ENCODE measurements at regions not wholly inside any gene's neighbourhood (a gene's known extent, or its start where the extent isn't known, plus 50 kb on each side); places are given as distances from the start of the nearest gene placed in this dataset.

DNA sequence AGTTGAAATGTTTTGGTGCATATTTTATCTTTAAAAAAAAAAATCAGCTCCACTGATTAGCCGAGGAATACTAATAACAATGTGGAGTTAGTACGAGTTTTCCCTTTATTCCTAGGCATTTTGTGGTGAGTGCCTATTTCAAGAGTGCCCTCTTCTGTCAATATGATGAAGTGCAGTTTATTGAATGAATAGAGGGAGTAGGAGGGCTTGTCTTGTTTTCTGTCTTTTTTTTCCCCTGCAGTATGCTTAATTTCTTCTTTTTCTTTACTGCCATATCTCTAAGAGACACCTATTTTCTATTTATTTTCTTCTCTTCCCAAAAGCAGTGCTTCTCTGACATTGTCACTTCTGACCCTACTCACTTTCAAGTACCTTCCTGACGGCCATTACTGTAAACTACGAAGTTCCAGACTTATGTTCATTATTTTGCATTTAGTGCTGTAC lies 169.6 kb upstream of the PITX1 start:
- no peak for DNase-seq (ENCODE audit: low spot score)

DNA sequence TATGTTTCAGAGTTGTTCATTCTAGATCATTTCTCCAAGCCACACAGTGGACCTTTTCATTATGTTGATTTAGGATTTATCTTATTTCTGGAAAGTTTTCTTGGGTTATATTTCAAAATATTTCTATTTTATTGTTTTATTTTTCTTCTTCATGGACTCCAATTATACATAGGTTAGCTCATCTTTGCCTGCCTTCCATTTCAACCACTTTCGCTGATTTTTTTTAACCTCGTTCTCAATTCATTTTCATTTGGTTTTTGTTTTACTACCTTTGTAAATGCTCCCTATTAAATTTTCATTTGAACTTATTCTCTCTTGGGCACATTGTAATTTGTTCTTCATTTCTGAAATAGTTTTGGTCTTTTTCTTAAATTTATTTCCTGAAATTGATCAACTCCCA lies 169.0 kb upstream of the PITX1 start:
- DNase-seq (ENCODE audit: low spot score): no peak

DNA sequence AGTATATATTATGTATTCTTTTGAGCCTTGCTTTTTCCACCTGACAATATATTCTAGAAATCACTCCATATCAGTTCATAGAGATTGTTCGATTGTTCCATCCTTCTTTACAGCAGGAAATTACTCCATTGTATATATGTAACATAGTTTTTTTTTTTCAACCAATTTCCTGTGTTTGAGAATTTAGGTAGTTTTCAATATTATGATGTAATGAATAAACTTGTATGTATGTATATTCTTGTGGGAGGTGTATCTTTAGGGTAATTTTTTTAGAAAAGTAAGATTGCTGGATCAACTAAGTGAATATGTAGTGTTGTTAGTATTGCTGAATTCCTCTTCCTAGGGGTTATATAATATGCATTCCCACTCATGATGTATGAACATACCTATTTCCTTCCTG lies 165.9 kb upstream of the PITX1 start:
- no peak for DNase-seq (ENCODE audit: low spot score)

DNA sequence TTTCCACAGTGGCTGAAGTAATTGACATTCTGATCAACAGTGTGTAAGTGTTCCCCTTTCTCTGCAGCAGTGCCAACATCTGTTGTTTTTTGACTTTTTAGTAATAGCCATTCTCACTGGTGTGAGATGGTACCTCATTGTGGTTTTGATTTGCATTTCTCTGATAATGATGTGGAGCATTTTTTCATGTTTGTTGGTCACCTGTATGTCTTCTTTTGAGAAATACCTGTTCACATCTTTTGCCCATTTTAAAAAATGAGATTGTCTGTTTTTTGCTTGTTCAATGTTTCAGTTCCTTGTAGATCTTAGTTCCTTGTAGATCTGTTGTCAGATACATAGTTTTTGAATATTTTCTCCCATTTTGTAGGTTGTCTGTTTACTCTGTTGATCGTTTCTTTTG lies 162.5 kb upstream of the PITX1 start:
- DNase-seq (ENCODE audit: low spot score): no peak

DNA sequence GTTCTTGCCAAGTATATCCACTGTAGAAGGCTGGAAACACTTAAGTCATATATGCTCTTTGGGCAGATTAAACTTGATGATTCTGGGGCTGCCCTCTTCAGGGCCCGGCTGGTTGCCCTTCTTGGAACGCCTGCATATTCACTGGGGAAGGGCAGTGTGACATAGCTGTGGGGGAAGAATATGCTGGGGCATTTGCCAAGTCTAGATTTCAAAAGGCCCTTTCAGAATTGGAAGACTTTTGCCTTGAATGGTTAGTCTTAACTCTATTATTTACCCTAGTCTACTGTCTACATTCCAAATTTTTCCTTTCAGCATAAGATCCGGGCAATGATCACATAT lies 161.2 kb upstream of the PITX1 start:
- DNase-seq (ENCODE audit: low spot score): no peak

DNA sequence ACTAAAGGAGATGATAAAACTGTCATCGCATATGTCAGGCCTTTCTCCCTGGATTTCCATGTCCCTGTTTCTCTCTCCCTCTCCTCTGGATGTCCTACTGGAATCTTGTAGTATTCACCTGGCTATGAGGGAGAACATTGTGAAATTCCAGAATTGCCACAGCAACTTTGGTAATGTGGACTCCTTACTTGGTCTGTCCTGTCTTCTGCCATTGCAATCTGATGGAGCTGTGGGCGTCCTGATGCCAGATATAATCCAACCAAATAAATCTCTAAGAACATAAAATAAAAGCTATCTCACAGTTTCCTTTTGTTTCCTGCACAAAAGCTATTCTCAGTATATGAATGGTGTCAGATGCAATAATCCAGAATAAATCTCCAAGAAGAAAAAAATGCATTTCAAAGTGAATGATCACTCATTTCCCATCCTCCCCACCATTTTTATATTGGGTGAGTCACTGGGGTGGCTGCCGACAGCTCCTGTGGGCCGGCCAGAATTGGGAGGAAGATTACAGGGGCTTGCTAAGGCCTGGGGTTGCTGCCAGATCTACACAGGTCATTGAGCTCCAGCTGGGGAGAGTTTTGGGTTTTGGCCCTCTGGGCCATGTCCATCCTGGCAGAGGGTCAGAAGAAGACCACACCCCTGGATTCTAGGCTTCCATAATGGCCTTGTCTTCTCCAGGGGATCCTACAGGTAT lies 160.7 kb upstream of the PITX1 start:
- peak; percentile 39 for DNase-seq (ENCODE audit: low spot score)

DNA sequence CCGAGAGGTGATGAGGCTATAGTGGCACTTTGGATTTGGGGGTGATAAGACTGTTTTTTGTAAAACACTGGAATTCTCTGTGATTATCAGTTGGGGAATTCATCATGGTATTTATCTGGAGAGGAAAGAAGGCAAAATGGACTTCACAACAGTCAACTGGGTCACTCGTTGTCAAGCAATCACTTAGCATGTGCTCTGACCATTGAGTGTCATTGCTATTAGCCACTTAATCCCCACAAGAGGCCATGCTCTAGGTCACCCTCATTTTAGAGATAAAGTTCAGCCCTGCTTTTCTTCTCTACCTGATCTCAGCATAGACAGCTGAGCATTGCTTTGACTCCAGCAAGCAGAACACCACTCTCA lies 160.1 kb upstream of the PITX1 start:
- DNase-seq (ENCODE audit: low spot score): no peak

DNA sequence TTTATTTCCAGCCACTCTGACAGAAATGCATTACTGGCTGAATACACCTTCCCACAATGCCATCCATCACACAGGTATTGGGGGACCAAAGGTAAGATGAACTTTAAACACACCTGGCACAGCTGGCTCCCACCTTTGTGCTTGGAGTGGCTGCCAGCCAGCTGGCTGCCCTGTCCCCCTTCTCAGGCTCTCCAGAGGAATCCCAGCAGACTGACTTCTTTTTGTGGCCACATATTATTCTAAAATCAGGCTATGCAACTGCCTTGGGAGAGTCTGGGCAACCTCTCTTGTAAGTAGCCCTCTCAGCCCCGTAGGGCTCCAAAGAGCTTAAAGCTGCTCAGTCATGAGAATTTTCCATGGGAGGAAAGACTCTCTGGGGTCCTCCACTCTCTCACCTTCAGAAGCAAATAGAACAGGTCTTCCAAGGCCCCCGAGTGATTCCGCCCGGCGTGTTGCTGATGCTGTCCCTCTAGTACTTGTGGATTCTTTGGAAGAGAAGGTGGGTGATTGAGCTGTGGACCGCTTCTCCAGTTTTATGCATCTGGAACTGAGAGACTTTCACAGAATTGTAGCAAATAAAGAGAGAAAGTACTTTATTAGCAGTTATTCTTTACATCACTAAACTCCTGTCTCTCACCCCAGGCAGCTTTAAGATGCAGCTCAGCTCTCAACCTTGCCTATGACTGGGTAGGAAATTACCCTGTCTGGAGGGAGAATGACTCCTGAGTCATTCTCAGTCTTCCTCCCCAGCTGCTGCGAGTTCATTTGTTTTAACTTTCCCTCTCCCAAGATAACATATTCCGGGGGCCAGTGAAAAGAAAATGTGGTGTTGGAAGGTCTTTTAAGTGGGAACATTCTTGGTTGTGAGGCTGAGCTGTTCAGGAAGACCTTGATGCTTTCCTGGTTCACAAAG lies 159.4 kb upstream of the PITX1 start:
- DNase-seq (ENCODE audit: low spot score): peak; percentile 54

DNA sequence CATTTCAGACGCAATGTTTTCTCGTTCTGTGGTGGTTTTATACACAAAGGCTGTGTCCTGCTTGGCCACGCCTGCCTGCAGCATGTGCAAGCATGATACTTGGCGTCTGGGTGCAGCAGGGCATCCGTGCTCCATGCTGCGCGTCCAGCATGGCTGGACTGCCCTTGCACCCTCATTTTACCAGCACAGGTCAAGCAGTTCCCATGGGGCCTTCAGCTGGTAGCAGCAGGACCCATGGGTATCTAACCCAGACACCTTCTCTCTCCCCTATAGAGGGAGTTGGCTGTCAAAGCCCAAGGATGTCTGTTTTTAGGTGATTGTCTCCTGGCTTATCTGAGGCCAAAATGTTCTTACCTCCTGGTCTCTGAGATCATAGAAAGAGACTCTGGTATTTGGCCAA lies 158.3 kb upstream of the PITX1 start:
- DNase-seq (ENCODE audit: low spot score): no peak

DNA sequence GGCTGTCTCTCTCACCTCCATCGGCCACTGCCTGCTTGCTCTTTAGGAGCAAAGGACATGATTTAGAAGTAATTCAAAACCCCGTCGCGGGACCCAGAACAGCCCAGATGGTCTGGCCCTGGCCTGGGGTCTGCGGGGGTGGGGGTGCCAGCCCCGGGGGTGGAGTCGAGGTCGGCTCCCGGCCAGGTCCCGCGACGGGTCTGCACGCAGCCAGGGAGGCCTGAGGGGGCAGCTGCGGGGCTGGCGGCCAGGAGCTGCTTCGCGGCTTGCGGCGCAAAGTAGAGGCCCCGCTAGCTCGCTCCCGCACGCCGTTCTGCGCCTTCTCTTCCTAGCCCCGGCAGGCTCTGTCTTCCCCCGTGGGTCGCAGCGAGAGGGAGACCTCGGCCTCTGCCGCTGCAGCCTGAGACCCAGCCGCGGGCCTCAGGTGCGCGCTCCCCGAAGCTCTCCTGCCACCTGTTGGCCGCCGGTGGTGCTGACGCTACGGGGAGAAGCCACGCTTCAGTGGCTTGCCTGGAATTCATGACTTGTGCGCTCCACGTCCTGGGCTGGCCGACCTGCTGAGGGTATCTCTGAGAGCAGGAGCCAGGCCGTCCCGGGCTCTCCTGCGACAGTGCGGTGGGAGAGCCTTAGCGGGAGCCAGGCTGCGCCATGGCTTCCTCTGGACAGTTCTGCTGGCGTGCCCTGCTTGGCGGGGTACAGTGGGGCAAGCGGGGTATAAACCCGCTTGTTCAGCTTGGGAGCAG lies 157.2 kb upstream of the PITX1 start:
- DNase-seq (ENCODE audit: low spot score): peak; percentile 85

DNA sequence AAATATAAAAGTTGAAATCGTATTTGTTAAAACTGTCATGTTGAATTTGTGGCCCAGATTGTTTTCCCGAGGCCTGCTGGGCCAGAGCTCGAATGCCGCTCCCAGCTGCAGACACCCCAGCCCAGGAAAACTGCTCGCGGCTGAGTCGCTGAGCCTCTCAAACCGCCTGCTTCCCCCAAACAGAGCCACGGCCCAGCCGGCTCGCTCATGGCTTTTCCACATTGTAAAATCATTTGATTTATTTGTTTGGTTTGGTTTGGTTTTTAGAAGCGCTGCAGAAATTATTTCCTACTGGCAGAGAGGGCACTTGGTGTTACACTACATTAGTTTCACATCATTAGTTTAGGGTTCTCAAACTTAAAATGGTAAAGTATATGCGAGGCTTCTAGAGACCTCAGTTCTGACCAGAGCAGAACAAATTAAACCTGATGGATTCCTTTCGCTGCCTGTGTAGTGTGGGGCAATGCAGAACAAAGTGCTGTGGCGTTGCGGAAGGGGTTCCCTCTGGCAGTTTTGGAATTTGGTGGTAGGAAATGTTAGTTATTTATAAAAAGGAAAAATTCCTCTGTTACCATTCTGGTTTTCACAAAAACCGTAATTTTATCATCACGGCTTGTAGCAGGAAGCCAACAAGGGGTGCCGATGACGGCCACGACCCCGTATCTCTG lies 156.5 kb upstream of the PITX1 start:
- peak; percentile 2 for DNase-seq (ENCODE audit: low spot score)

DNA sequence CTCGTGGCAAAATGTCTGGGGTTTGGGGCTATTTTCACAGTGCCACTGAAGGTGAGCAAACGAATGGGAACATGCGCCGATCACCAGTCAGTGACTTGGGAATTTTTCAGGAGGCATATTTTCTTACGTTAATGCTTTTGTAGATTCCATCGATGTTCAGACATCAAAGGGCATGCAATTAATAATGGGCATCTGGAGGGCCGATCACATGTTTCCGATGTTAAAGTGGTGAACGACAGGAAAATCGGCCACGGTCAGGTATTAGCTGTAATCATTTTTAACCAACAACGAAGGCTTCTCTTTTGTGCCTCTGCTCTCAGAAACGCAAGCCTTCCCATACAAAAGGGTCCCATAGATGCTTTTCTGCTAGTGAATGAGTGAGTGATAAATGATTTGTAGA lies 155.0 kb upstream of the PITX1 start:
- no peak for DNase-seq (ENCODE audit: low spot score)

DNA sequence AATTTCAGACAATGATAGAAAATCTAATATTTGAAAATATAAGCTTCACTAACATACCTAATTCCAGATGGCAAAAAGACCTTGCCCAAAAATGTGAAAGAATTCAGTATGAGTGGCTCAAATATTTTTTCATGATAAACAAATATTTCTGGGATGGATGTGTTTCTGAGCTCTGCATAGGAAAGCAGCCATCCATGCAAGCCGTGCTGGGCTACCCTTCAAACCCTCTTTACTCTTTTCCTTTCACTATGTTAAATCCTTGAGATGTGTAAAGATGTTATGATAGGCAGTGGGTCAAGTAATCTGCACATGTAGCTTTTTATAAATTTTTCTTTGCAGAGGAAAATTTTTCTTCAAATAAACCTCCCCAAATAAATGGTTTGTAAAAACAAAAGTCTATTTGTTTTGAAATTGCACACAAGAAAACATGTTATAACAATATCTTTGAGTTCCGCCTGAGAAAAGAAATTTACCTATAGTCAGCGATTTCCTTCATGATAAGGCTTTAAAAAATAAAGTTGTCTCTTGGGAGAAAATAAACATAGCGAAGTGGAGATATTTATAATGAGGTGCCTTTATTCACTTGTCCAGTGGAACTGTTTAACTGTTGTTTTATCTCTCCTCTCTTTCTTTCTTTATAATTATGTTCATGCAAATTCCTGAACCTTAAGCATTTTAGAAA lies 154.3 kb upstream of the PITX1 start:
- DNase-seq (ENCODE audit: low spot score): no peak

DNA sequence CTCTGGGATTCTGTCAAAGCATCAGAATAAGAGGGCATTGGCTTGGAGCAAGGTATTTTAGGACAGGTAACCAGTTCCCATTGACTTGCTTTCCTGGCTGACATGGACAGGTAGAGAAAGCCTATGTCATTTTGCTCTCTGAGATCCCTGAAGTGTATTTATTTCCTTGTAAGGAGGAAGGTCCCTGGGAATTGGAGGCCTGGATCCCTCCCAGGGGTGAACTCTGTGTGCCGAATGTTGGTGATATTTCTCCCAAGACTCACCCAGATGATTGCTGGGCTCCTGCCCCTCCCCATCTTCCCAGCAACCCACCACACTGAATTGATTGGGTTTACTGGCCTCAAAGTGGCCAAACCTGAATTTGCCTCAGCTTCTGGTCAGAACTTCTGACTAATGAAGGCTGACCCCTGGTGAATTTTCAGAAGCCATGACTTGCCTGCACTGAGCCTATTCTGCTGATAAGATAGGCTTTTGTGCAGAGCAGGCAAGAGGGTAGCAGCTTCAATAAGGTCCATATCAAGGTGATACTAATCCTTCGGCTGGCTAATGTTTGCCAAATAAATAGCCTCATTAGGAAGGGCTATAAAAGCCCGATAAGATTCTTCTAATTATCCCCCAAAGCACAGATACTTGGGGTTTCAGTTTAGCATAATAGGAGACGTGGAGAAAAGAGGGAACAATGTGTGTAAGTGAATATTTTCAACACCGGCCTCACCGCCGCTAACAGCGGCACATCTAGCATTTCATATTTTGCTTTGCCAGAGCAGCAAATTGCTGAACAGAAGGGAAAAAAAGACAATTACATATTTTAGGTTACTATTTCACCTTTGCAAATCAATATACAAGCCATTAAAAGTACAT lies 152.9 kb upstream of the PITX1 start:
- peak; percentile 5 for DNase-seq (ENCODE audit: low spot score)

DNA sequence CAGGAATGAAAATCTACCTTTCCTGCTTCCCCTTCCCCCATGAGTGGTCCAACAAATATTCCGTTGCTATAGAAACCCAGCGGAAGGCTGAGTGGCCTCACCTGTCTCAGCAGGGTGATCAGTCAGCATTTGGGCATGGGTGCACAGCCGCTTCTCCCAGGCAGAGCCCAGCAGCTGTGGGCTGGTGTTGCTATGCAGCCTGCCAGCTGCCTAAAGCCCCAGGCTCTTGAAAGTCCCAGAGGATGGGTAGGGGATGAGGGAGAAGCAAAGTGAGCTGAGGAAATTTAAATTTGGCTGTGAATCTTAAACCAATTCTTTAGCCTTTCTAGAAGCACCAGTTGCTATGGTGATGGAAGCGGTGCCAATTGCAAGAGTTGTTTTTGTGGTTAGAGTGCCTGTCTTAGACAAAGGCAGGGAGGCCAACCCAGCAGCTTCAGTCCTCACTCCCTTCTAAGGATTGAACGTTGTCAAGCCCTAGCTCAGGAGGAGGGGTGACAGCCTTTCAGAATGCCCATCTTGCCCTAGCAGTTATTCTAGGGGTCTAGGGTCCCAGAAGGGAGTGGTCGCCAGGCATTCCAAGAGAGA lies 151.5 kb upstream of the PITX1 start:
- DNase-seq (ENCODE audit: low spot score): peak; percentile 65

DNA sequence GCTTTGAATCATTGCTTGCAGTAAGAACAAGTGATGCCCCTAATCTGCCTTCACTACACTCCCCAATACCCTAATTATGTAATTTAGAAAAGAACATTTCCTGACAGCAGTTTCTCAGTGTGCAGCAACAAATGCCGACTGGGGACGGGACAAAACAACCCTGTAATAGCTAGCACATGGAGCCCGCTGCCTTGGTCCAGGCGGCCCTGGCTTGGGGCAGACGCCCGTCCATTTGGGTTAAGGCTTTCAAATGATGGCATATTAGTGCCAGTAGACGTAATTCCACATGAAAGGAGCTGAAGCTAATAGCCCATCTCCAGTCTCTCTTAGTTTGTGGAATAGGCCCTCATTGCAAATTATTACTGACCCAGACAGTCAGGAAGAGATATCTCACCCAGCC lies 150.6 kb upstream of the PITX1 start:
- no peak for DNase-seq (ENCODE audit: low spot score)

DNA sequence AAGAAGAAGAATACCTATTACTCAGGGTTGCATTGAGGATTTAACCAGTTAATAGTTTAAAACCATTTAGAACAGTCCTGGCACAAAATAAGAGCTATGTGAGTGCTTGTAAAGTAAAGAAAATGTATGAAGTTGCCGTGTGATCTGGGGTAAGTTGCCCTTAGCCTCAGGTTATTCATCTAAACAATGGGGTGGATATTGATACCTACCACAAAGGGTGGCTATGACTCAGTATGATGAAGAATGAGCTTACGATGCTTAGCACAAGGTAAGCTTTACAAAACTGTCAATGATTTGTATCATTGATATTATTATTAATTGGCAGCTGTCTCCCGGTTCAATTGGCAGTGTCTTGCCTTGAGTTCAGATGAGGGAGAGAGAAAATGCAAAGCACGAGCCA lies 149.4 kb upstream of the PITX1 start:
- no peak for DNase-seq (ENCODE audit: low spot score)

DNA sequence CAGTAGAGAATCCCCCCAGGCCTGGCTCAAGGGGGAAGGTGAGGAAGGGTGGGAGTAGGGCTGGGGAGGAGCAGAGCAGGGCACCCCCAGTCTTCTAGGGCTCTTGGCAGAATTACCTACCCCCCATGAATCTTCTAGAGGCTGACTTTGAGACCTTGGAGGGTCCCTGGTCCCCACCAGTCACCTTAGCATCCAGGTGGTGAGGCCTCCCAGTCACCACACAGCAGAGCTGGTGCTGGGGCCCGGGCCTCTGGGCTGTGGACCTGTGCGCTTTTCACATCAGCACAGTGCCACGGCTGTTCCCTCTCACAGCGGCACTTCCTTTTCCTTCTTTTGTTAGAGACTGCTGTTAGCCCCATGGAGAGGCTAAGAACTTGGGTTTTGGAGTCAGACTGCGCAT lies 148.6 kb upstream of the PITX1 start:
- DNase-seq (ENCODE audit: low spot score): no peak

DNA sequence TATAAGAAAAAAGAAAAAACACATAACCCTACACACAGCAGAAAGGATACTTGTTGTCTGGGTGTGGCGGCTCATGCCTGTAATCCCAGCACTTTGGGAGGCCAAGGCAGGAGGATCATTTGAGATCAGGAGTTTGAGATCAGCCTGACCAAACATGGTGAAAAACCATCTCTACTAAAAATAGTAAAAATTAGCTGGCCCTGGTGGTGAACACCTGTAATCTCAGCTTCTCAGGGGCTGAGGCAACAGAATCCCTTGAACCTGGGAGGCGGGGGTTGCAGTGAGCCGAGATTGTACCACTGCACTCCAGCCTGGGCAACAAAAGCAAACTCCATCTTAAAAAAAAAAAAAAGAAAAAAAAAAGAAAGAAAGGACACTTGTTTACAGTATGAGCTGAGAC lies 147.6 kb upstream of the PITX1 start:
- no peak for DNase-seq (ENCODE audit: low spot score)

DNA sequence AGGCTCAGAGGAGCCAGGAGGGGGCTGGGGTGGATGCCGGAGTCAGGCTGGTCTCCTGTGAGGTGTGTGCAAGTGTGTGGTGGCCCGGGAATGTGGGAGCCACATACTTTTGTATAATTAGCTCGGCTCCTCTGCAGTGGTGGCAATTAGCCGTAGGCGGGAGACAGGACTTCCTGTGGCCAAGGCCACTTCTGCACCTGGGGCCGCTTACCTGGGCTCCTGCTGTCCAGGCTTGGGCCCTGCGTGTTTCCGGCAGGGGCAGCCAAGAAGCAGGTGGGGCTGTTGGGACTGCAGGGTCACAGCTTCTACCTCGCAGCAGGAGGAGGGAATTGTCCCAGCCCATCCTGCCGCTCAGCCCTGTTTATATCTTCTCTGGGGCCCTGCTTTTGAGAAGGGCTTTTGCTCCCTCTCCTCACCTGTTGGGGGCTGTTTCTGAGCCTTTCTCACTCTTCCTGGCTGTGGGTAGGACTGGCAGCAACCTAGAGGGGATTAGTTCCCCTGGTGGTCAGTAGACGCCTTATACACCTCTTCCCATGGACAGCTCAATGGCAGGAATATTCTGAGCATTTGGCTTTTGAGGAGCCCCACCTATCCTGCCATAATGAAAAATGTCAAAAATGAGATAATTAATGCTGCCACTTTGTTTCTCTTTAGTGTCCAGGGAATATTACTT lies 145.4 kb upstream of the PITX1 start:
- no peak for DNase-seq (ENCODE audit: low spot score)

All from AG20443 (cell line).